ENCODE measurements at regions not wholly inside any gene's neighbourhood (a gene's known extent, or its start where the extent isn't known, plus 50 kb on each side); places are given as distances from the start of the nearest gene placed in this dataset.

GRCh38 chr1:56052041-56052440, 527.3 kb downstream of the PLPP3 start:
- no peak overlapping the region for H3K9ac ChIP-seq (ENCODE audit: low read depth, low read length, poor library complexity, severe bottlenecking)
- no peaks in the 10 kb centered on the region for H3K4me1 ChIP-seq (ENCODE audit: insufficient read depth, low read length, poor library complexity, severe bottlenecking)
- no peaks in the 10 kb centered on the region for H3K27me3 ChIP-seq (ENCODE audit: insufficient read depth, low read length, poor library complexity, severe bottlenecking)
- no peaks in the 10 kb centered on the region for H3K36me3 ChIP-seq (ENCODE audit: insufficient read depth, low read length)
- H3F3A ChIP-seq (ENCODE audit: low read depth): no peaks in the 10 kb centered on the region
- H3K9me3 ChIP-seq (ENCODE audit: insufficient read depth, low read depth, low read length): no peaks in the 10 kb centered on the region
- no peak overlapping the region for H3K4me3 ChIP-seq (ENCODE audit: low read length, poor library complexity, severe bottlenecking)
- no peak overlapping the region for H2AFZ ChIP-seq (ENCODE audit: low read length)
- no peak overlapping the region for H3K4me2 ChIP-seq (ENCODE audit: low read depth, low read length, poor library complexity, severe bottlenecking)
- no peaks in the 10 kb centered on the region for H3K79me2 ChIP-seq (ENCODE audit: insufficient read depth, low read length)
- no peaks in the 10 kb centered on the region for H3K9me2 ChIP-seq (replicated peaks; ENCODE audit: low read depth, low read length)
- no peak for TF ChIP-seq EZH2phosphoT487 (IDR thresholded peaks at IDR 0.05; ENCODE audit: borderline replicate concordance)
- TF ChIP-seq CTCF (conservative IDR thresholded peaks at IDR 0.05; ENCODE audit: low read length): no peak
- no peaks in the 10 kb centered on the region for H4K20me1 ChIP-seq (ENCODE audit: insufficient read depth, low read length, poor library complexity, severe bottlenecking)

GRCh38 chr1:56050911-56051310, 528.5 kb downstream of the PLPP3 start:
- Histone ChIP-seq H3K27me3 (ENCODE audit: insufficient read depth, low read length, poor library complexity, severe bottlenecking) (no peaks in the 10 kb centered on the region), H3K36me3 (ENCODE audit: insufficient read depth, low read length) (no peaks in the 10 kb centered on the region), H3K4me3 (ENCODE audit: low read length, poor library complexity, severe bottlenecking) (no peak overlapping the region), H3F3A (ENCODE audit: low read depth) (no peaks in the 10 kb centered on the region), H3K4me2 (ENCODE audit: low read depth, low read length, poor library complexity, severe bottlenecking) (no peak overlapping the region), H4K20me1 (ENCODE audit: insufficient read depth, low read length, poor library complexity, severe bottlenecking) (no peaks in the 10 kb centered on the region), H3K4me1 (ENCODE audit: insufficient read depth, low read length, poor library complexity, severe bottlenecking) (no peaks in the 10 kb centered on the region), H3K9ac (ENCODE audit: low read depth, low read length, poor library complexity, severe bottlenecking) (no peak overlapping the region), H3K9me2 (replicated peaks; ENCODE audit: low read depth, low read length) (no peaks in the 10 kb centered on the region), H2AFZ (ENCODE audit: low read length) (no peak overlapping the region), H3K9me3 (ENCODE audit: insufficient read depth, low read depth, low read length) (no peaks in the 10 kb centered on the region), H3K79me2 (ENCODE audit: insufficient read depth, low read length) (no peaks in the 10 kb centered on the region)
- no peak for TF ChIP-seq CTCF (conservative IDR thresholded peaks at IDR 0.05; ENCODE audit: low read length)
- TF ChIP-seq EZH2phosphoT487 (IDR thresholded peaks at IDR 0.05; ENCODE audit: borderline replicate concordance): no peak

- TF ChIP-seq EZH2phosphoT487 (IDR thresholded peaks at IDR 0.05; ENCODE audit: borderline replicate concordance) (no peak), CTCF (conservative IDR thresholded peaks at IDR 0.05; ENCODE audit: low read length) (no peak)
- Histone ChIP-seq H4K20me1 (ENCODE audit: insufficient read depth, low read length, poor library complexity, severe bottlenecking) (no peaks in the 10 kb centered on the region), H3K9ac (ENCODE audit: low read depth, low read length, poor library complexity, severe bottlenecking) (no peak overlapping the region), H3K36me3 (ENCODE audit: insufficient read depth, low read length) (no peaks in the 10 kb centered on the region), H3K9me2 (replicated peaks; ENCODE audit: low read depth, low read length) (no peaks in the 10 kb centered on the region), H3K4me3 (ENCODE audit: low read length, poor library complexity, severe bottlenecking) (no peak overlapping the region), H3K79me2 (ENCODE audit: insufficient read depth, low read length) (no peaks in the 10 kb centered on the region), H2AFZ (ENCODE audit: low read length) (no peak overlapping the region), H3K27me3 (ENCODE audit: insufficient read depth, low read length, poor library complexity, severe bottlenecking) (no peaks in the 10 kb centered on the region), H3K4me1 (ENCODE audit: insufficient read depth, low read length, poor library complexity, severe bottlenecking) (no peaks in the 10 kb centered on the region), H3K9me3 (ENCODE audit: insufficient read depth, low read depth, low read length) (no peaks in the 10 kb centered on the region), H3F3A (ENCODE audit: low read depth) (no peaks in the 10 kb centered on the region), H3K4me2 (ENCODE audit: low read depth, low read length, poor library complexity, severe bottlenecking) (no peak overlapping the region)
Measured at GRCh38 chr1:56045477-56045876, 533.9 kb downstream of the PLPP3 start.

Measured in Loucy (cell line).